Suprapubic skin (tissue), 3 donors: ENCODE measurements at regions not wholly inside any gene's neighbourhood (a gene's known extent, or its start where the extent isn't known, plus 50 kb on each side); places are given as distances from the start of the nearest gene placed in this dataset.

ENCODE experiments used
- EP300 ChIP-seq: sonication (generic); formaldehyde crosslinking; IDR thresholded peaks from one replicate; pipeline ENCODE4 v1.6.1; 2017; ENCODE audit warnings: antibody characterized with exemption
- TF ChIP-seq, protein P1 (sequence below), 2 donors: fragments of 200-600 bp in 1 of 2; fragments of 450-650 bp in 1 of 2; sonication (generic) in 1 of 2; IDR thresholded peaks; one replicate each; pipeline ENCODE4 v1.5.1; 2016 to 2019; ENCODE audit warnings: antibody characterized with exemption in 2 of 2, mild to moderate bottlenecking in 1 of 2, moderate library complexity in 1 of 2

DNA sequence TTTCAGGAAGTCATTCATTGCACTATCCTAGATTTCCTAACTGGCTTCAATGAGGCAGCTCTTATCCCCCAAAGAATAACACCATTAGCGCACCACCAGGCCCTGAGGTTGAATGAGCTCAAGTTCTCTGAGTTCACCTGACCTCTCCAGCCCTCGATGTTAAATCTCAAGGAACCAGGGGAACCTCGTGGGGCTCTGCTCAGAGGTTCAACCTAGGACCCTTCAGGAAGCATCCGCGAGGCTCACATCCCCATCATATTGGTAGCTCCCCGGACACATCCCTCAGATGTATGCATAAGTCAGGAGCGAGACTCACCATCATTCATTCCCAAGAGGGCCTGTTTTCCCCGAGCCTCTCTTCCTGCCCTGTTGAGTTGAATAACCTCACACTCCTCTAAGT, 145.6 kb upstream of the KLHL29 start:
- TF ChIP-seq EP300: no peak
- TF ChIP-seq, protein P1, sequence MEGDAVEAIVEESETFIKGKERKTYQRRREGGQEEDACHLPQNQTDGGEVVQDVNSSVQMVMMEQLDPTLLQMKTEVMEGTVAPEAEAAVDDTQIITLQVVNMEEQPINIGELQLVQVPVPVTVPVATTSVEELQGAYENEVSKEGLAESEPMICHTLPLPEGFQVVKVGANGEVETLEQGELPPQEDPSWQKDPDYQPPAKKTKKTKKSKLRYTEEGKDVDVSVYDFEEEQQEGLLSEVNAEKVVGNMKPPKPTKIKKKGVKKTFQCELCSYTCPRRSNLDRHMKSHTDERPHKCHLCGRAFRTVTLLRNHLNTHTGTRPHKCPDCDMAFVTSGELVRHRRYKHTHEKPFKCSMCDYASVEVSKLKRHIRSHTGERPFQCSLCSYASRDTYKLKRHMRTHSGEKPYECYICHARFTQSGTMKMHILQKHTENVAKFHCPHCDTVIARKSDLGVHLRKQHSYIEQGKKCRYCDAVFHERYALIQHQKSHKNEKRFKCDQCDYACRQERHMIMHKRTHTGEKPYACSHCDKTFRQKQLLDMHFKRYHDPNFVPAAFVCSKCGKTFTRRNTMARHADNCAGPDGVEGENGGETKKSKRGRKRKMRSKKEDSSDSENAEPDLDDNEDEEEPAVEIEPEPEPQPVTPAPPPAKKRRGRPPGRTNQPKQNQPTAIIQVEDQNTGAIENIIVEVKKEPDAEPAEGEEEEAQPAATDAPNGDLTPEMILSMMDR (IDR thresholded peaks at IDR 0.05): no peak
